ENCODE measurements at regions not wholly inside any gene's neighbourhood (a gene's known extent, or its start where the extent isn't known, plus 50 kb on each side); places are given as distances from the start of the nearest gene placed in this dataset.
"Not testable (repeated sequence)": the region's sequence is repeated elsewhere in the genome, so short reads cannot be mapped to it uniquely, and the experiment has no call there.

DNA sequence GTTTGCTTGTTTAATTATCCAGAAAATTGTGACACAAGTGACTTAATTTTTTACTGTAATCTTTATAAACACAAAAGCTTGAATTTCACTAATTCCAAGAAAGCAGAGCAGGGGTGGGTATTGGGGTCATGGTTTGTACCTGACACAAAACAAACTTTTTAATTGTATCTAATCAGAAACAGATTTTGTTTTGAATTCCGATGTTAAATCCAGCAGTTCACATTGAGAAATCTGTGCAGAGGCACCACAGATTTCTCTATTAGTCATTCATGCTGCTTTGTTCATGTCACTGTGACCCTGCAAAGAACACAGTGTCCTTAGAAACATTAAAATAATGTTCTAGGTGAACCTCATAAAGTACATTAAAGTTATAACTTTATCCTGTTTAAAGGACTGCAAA is 443.4 kb downstream of the NYAP2 start:
- H3K4me3 ChIP-seq, result no peak overlapping the region
- in situ Hi-C loops (cut with MboI; ENCODE audit: low pct_unique_long_range_greater_than_20kb in 2 of 9, low sequenced_read_pairs in 9 of 9, unreplicated experiment in 9 of 9), result no loop called here
- H3K4me1 ChIP-seq (replicated peaks in 1 of 2), result no peaks in the 10 kb centered on the region
- WGBS, 10 experiments, result 0 to 100% (median 85%) methylated on average over 1 of the region's 1 CpG; no CpG with 5 or more reads in 2 of the 10 experiments
- no peak overlapping the region for H3K27ac ChIP-seq
- ATAC-seq (replicated peaks in 6 of 8), result peak in 2 of 8 experiments; percentile 81 to 85

DNA sequence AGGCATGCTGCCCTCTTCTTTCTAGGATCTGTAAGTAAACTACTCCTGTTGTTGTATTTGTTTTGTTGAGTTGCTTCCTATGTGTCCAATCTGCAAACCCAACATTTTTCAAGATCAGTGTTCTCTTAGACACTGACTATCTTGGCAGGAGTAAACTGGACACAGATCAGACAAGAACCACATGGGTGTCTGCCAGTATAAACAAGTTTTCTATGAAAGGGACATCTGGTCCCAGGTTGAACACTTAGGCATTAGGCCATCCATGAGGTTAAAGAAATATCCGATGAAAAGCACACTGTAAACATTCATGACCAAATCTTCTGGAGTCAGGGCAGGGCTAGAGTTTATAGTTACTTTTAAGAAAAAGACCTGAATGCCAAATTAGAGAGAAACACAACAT is 441.8 kb downstream of the NYAP2 start:
- Histone ChIP-seq H3K4me1 (replicated peaks in 1 of 2) (no peaks in the 10 kb centered on the region), H3K27ac (no peak overlapping the region), H3K4me3 (no peak overlapping the region)
- in situ Hi-C loops (cut with MboI; ENCODE audit: low pct_unique_long_range_greater_than_20kb in 2 of 9, low sequenced_read_pairs in 9 of 9, unreplicated experiment in 9 of 9), result no loop called here
- ATAC-seq (replicated peaks in 6 of 8), result peak in 1 of 8 experiments; percentile 45
- 14 to 100% (median 77%) methylated on average over 1 of the region's 1 CpG; no CpG with 5 or more reads in 4 of the 10 experiments for WGBS, 10 experiments

DNA sequence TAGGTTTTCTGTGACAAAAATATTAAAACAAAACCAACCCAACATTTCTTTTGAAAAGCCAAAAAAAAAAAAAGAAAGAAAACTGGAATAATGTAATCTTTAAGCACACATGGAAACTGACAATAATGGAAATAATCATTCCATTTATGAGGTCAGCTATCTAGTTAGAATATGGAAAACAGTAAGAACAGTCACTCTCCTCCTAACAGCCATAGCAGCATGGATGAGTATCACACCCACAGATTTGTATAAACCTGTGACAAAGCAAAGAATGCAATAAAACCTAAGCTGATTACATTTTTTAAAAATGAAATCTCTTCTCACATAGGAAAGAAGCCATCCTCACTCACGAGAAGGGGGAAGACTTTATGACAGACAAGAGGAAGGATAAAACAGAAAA is 437.8 kb downstream of the NYAP2 start:
- in situ Hi-C loops (cut with MboI; ENCODE audit: low pct_unique_long_range_greater_than_20kb in 2 of 9, low sequenced_read_pairs in 9 of 9, unreplicated experiment in 9 of 9), result no loop called here
- ATAC-seq (replicated peaks in 6 of 8), result peak in 2 of 8 experiments; percentile 85 to 91
- 11 to 100% (median 50%) methylated on average over 1 of the region's 1 CpG; no CpG with 5 or more reads in 1 of the 10 experiments for WGBS, 10 experiments
- Histone ChIP-seq H3K4me1 (replicated peaks in 1 of 2) (no peaks in the 10 kb centered on the region), H3K4me3 (no peak overlapping the region), H3K27ac (no peak overlapping the region)

DNA sequence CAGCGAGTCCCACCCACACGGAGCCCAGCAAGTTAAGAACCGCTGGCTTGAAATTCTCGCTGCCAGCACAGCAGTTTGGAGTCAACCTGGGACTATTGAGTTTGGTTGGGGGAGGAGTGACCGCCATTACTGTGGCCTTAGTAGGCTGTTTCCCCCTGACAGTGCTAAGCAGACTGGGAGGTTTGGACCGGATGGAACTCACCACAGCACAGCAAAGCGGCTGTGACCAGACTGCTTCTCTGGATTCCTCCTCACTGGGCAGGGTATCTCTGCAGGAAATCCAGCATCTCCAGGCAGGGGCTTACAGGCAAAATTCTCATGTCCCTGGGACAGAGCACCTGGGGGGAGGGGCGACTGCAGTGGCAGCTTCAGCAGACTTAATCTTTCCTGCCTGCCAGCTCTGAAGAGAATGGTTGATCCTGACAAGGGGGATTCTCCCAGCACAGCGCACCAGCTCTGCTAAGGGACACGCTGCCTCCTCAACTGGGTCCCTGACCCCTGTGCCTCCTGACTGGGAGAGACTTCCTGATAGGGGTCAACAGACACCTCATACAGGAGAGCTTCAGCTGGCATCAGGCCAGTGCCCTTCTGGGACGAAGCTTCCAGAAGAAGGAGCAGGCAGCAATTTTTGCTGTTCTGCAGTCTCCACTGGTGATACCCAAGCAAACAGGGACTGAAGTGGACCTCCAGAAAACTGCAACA is 425.4 kb downstream of the NYAP2 start:
- Histone ChIP-seq H3K4me1 (replicated peaks in 1 of 2) (no peaks in the 10 kb centered on the region), H3K27ac (no peak overlapping the region), H3K4me3 (no peak overlapping the region)
- in situ Hi-C loops (cut with MboI; ENCODE audit: low pct_unique_long_range_greater_than_20kb in 2 of 9, low sequenced_read_pairs in 9 of 9, unreplicated experiment in 9 of 9), result no loop called here
- ATAC-seq (replicated peaks in 6 of 8), result no peak
- 67 to 100% (median 100%) methylated on average over 1 to 4 of the region's 11 CpGs; no CpG with 5 or more reads in 4 of the 10 experiments for WGBS, 10 experiments

DNA sequence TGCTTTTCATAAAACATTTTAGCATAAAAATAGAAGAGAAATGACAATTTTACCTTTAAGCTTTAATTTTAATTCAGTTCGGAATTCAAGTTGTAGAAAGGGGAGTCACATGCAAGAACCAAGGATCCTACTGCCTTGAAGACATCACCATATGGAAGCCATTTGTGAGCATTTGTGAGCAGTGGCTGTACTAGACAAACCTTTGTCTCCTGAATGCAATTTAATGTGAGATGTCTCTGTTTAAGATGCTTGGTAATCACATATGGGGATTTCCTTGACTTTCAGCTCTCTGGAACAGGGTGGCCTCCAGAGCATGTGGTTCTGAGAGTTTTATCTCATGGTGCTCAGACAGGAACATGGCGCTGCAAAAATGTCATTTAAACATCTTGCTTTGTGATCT is 421.8 kb downstream of the NYAP2 start:
- H3K4me3 ChIP-seq, result no peak overlapping the region
- 23 to 100% (median 90%) methylated on average over 1 to 2 of the region's 2 CpGs; no CpG with 5 or more reads in 2 of the 10 experiments for WGBS, 10 experiments
- in situ Hi-C loops (cut with MboI; ENCODE audit: low pct_unique_long_range_greater_than_20kb in 2 of 9, low sequenced_read_pairs in 9 of 9, unreplicated experiment in 9 of 9), result no loop called here

DNA sequence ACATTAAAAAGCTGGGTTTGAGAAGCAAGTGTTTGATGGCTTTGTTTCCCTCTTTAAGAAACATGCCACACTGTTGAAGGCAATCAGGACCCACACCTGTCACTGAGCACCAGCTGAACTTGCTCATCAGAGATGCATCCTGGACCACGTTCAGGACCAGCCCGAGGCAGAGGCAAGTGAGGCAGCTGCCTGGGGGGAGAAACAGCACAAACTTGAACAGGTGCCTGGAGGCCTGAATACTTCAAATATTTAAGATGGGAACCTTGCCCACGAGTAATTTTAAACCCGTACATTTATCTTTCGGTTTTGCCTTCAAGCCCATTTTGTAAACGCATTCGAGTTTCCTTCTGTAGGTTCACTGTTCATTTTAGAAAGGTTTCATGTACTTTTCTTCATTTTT is 421.3 kb downstream of the NYAP2 start:
- H3K4me1 ChIP-seq (replicated peaks in 1 of 2), result no peaks in the 10 kb centered on the region
- no peak overlapping the region for H3K27ac ChIP-seq
- WGBS, 10 experiments, result 69 to 97% (median 90%) methylated on average over 4 to 7 of the region's 7 CpGs
- no peak for ATAC-seq (replicated peaks in 6 of 8)
- H3K4me3 ChIP-seq, result no peak overlapping the region
- in situ Hi-C loops (cut with MboI; ENCODE audit: low pct_unique_long_range_greater_than_20kb in 2 of 9, low sequenced_read_pairs in 9 of 9, unreplicated experiment in 9 of 9), result no loop called here

More for the DNA sequence above, 421.8 kb downstream of the NYAP2 start:
- no peak overlapping the region for H3K27ac ChIP-seq
- no peaks in the 10 kb centered on the region for H3K4me1 ChIP-seq (replicated peaks in 1 of 2)
- no peak for ATAC-seq (replicated peaks in 6 of 8)

DNA sequence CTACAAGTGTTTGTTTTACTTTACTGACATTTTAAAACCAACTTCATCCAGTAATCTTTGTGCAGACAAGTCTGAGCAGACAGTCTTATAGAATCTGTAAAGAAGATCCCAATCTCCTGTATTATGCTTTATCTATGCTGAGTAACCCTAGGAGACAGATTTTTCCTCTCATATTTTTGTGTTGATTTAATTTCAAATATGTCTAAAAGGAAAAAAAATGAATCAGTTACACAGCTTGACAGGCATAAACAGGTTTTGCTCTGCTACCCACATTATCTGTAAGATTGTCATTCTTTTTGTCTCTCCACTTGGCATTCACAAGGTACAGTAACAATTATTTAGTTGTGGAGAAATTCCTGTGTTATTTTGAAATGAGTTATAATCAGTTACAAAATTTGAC is 415.0 kb downstream of the NYAP2 start:
- H3K4me3 ChIP-seq, result no peak overlapping the region
- no peak for ATAC-seq (replicated peaks in 6 of 8)
- H3K4me1 ChIP-seq (replicated peaks in 1 of 2), result no peaks in the 10 kb centered on the region
- no peak overlapping the region for H3K27ac ChIP-seq
- in situ Hi-C loops (cut with MboI; ENCODE audit: low pct_unique_long_range_greater_than_20kb in 2 of 9, low sequenced_read_pairs in 9 of 9, unreplicated experiment in 9 of 9), result no loop called here

DNA sequence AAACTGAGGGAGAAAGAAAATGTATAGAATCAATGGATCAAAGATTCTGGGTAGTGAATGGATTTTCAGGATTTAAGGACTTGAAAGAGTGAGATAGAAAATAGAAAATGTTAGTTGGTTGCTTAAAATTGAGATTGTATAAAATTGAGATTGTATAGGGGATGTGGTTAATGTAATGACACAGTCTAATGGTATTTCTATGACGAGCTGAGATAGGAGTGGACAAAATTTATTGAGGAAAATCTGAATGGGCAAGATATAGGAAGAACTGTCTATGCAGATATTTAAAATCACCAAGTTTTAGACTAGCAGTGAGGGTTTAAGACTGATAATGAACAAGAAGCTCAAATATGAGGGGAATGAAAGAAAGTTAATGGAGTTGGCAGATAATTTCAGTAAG is 406.6 kb downstream of the NYAP2 start:
- ATAC-seq (replicated peaks in 6 of 8), result no peak
- Histone ChIP-seq H3K4me1 (replicated peaks in 1 of 2) (no peaks in the 10 kb centered on the region), H3K4me3 (no peak overlapping the region), H3K27ac (no peak overlapping the region)
- WGBS, 10 experiments, result 7 to 75% (median 48%) methylated on average over 1 of the region's 1 CpG; no CpG with 5 or more reads in 2 of the 10 experiments
- in situ Hi-C loops (cut with MboI; ENCODE audit: low pct_unique_long_range_greater_than_20kb in 2 of 9, low sequenced_read_pairs in 9 of 9, unreplicated experiment in 9 of 9), result no loop called here

DNA sequence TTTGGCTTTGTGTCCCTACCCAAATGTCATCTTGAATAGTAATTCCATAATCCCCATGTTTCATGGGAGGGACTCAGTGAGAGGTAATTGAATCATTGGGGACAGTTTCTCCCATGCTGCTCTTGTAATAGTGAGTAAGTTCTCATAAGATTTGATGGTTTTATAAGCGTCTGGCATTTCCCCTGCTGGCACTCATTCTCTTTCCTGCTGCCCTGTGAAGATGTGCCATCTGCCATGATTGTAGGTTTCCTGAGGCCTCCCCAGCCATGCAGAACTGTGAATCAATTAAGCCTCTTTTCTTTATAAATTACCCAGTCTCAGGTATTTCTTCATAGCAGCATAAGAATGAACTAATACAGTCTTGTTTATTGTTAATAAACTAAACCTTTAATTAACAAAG is 402.6 kb downstream of the NYAP2 start:
- in situ Hi-C loops (cut with MboI; ENCODE audit: low pct_unique_long_range_greater_than_20kb in 2 of 9, low sequenced_read_pairs in 9 of 9, unreplicated experiment in 9 of 9); ATAC-seq (replicated peaks in 6 of 8); H3K4me1 ChIP-seq (replicated peaks in 1 of 2); H3K4me3 ChIP-seq; H3K27ac ChIP-seq: not testable (repeated sequence)
- 33 to 100% (median 63%) methylated on average over 1 of the region's 1 CpG; no CpG with 5 or more reads in 5 of the 10 experiments for WGBS, 10 experiments

DNA sequence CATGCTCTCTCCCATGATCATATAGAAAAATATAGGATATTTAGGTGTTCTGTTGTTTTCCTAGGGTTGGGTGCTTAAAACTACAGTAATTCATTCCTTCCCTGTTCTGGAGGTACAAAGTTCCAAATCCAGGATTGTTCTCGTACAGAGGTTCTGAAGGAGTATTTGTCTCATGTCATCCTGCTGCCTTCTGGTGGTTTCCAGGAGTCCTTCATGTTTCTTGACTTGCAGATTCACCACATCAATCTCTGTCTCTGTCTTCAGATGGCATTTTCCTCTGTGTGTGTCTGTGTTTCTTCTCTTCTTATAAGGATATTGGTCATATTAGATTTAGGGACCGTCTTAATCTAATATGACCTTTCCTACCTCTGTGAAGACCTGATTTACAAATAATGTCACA is 397.9 kb downstream of the NYAP2 start:
- in situ Hi-C loops (cut with MboI; ENCODE audit: low pct_unique_long_range_greater_than_20kb in 2 of 9, low sequenced_read_pairs in 9 of 9, unreplicated experiment in 9 of 9), result no loop called here
- 50 to 100% (median 77%) methylated on average over 1 to 2 of the region's 2 CpGs; no CpG with 5 or more reads in 2 of the 10 experiments for WGBS, 10 experiments
- ATAC-seq (replicated peaks in 6 of 8), result no peak
- Histone ChIP-seq H3K27ac (no peak overlapping the region), H3K4me3 (no peak overlapping the region), H3K4me1 (replicated peaks in 1 of 2) (peaks cover 0 to 13% of the 10 kb centered on the region in 2 donors)

DNA sequence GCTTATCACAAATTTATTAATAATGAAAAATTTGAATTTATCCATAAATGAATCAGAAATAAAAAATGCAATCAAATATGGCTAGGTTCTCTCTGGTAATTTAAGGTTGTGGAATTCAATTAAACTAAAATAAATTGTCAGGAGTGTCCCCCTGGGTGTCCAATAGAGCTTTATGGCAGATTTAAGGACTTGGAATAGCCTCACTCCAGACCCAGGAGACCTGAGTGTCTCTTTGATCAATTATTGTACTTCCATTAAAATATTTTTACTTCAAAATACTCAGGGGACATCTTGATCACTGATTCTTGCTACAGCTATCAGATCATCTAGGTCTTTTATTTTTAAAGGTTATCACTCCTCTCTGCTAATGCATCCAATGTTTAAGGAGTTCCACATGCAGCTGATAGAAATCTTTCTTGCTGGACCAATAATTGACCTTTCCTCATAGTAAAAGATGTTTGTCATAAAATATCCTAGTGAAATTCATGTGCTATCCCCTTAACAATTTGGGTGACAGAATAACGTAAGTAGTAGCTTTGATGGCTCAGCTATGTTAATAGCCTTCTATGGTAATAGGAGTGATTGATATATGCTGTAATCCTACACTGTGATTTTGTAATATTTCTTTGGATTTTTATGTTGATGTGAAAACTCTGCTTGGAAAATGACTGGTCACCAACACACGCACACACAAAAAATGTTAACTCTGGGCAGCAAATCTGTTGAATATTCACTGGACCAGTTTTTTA is 395.3 kb downstream of the NYAP2 start:
- Histone ChIP-seq H3K4me1 (replicated peaks in 1 of 2) (peaks cover 0 to 13% of the 10 kb centered on the region in 2 donors), H3K4me3 (no peak overlapping the region), H3K27ac (no peak overlapping the region)
- ATAC-seq (replicated peaks in 6 of 8), result peak in 6 of 8 experiments; percentile 22 to 95 (median 72)
- in situ Hi-C loops (cut with MboI; ENCODE audit: low pct_unique_long_range_greater_than_20kb in 2 of 9, low sequenced_read_pairs in 9 of 9, unreplicated experiment in 9 of 9), result no loop called here
- 31 to 79% (median 63%) methylated on average over 1 to 2 of the region's 2 CpGs; no CpG with 5 or more reads in 2 of the 10 experiments for WGBS, 10 experiments

DNA sequence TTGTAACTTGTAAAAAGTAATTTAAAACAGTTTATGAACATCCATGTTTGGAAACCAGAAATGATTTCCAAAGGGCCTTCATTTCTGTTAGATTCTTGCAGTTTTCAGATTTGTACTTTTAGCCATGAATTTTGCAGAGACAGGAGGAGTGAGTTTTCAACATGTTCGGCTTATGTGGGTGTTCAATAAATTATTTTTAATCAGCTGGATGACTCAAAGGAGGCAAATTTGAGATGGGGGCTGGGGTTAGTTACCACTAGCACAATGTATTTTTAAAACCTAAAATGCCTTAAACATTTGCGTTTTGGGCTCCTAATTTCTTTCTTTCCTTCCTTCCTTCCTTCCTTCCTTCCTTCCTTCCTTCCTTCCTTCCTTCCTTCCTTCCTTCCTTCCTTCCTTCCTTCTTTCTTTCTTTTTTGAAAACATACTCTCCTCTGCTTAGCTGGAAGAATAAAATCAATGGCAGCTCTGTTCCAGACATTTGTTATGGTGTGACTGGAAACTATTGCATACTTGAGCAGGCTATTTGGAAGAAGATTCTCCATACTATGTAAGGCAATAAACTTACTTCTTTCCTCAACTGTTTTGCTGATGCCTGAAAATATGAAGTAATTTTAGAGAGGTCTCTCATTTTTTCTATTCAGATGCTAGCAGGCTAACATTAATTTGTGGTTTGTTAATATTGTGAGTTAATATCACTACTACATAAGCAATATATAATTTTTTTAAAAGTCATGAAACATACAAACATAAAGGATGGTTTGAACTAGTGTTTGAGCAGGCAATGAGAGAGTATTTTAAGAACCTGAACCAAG is 394.4 kb downstream of the NYAP2 start:
- Histone ChIP-seq H3K4me3 (no peak overlapping the region), H3K4me1 (replicated peaks in 1 of 2) (peaks cover 0 to 13% of the 10 kb centered on the region in 2 donors), H3K27ac (no peak overlapping the region)
- 38 to 83% (median 65%) methylated on average over 1 to 2 of the region's 2 CpGs; no CpG with 5 or more reads in 6 of the 10 experiments for WGBS, 10 experiments
- ATAC-seq (replicated peaks in 6 of 8), result no peak
- in situ Hi-C loops (cut with MboI; ENCODE audit: low pct_unique_long_range_greater_than_20kb in 2 of 9, low sequenced_read_pairs in 9 of 9, unreplicated experiment in 9 of 9), result no loop called here

DNA sequence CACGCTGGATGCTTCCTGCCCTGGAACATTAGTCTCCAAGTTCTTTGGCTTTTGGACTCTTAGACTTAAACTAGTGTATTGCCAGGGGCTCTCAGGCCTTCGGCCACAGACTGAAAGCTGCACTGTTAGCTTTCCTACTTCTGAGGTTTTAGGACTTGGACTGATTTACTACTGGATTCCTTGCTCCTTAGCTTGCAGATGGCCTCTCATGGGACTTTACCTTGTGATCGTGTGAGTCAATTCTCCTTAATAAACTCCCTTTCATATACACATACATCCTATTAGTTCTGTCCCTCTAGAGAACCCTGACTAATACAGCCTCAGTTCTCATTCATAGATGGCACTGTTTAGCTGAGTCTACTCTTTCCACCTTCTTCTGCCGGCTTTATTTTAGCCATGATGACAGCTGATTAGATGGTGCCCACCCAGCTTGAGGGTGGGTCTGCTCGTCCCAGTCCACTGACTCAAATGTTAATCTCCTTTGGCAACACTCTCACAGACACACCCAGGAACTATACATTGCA is 389.1 kb downstream of the NYAP2 start:
- WGBS, 10 experiments, result 24 to 100% (median 60%) methylated on average over 1 to 4 of the region's 5 CpGs; no CpG with 5 or more reads in 1 of the 10 experiments
- ATAC-seq (replicated peaks in 6 of 8), result peak in 3 of 8 experiments; percentile 26 to 73 (median 50)
- no peak overlapping the region for H3K27ac ChIP-seq
- in situ Hi-C loops (cut with MboI; ENCODE audit: low pct_unique_long_range_greater_than_20kb in 2 of 9, low sequenced_read_pairs in 9 of 9, unreplicated experiment in 9 of 9), result no loop called here
- H3K4me1 ChIP-seq (replicated peaks in 1 of 2), result no peaks in the 10 kb centered on the region
- H3K4me3 ChIP-seq, result no peak overlapping the region
